ENCODE measurements at regions not wholly inside any gene's neighbourhood (a gene's known extent, or its start where the extent isn't known, plus 50 kb on each side); places are given as distances from the start of the nearest gene placed in this dataset.

GRCh38 chr1:14037101-14037847, 337.3 kb downstream of the PRDM2 start:
- DNase-seq (ENCODE audit: low spot score) = no peak

- no peak for DNase-seq (ENCODE audit: low spot score)
Observed at GRCh38 chr1:14039582-14040430, 339.8 kb downstream of the PRDM2 start.

- DNase-seq (ENCODE audit: low spot score) = no peak
Observed at GRCh38 chr1:14049965-14050364, 350.0 kb downstream of the PRDM2 start.

GRCh38 chr1:14055442-14056223, 355.6 kb downstream of the PRDM2 start:
- DNase-seq (ENCODE audit: low spot score) = no peak

- DNase-seq (ENCODE audit: low spot score) = no peak
Observed at GRCh38 chr1:14057640-14058039, 357.7 kb downstream of the PRDM2 start.

GRCh38 chr1:14061204-14061603, 361.2 kb downstream of the PRDM2 start:
- no peak for DNase-seq (ENCODE audit: low spot score)

- DNase-seq (ENCODE audit: low spot score) = no peak
Observed at GRCh38 chr1:14061722-14062121, 361.7 kb downstream of the PRDM2 start.

GRCh38 chr1:14062669-14063068, 362.7 kb downstream of the PRDM2 start:
- DNase-seq (ENCODE audit: low spot score) = no peak

- DNase-seq (ENCODE audit: low spot score) = no peak
Observed at GRCh38 chr1:14064649-14065442, 364.9 kb downstream of the PRDM2 start.

GRCh38 chr1:14065486-14065885, 365.5 kb downstream of the PRDM2 start:
- no peak for DNase-seq (ENCODE audit: low spot score)

- no peak for DNase-seq (ENCODE audit: low spot score)
Observed at GRCh38 chr1:14067036-14067435, 367.0 kb downstream of the PRDM2 start.

GRCh38 chr1:14067711-14068110, 367.7 kb downstream of the PRDM2 start:
- no peak for DNase-seq (ENCODE audit: low spot score)

GRCh38 chr1:14071581-14071980, 371.6 kb downstream of the PRDM2 start:
- DNase-seq (ENCODE audit: low spot score) = no peak

- DNase-seq (ENCODE audit: low spot score) = no peak
Observed at GRCh38 chr1:14080653-14081052, 380.7 kb downstream of the PRDM2 start.

GRCh38 chr1:14082331-14082730, 382.3 kb downstream of the PRDM2 start:
- no peak for DNase-seq (ENCODE audit: low spot score)

- no peak for DNase-seq (ENCODE audit: low spot score)
Observed at GRCh38 chr1:14083277-14083676, 383.3 kb downstream of the PRDM2 start.

- DNase-seq (ENCODE audit: low spot score) = no peak
Observed at GRCh38 chr1:14083706-14084105, 383.7 kb downstream of the PRDM2 start.

GRCh38 chr1:14090062-14090461, 390.1 kb downstream of the PRDM2 start:
- no peak for DNase-seq (ENCODE audit: low spot score)

- no peak for DNase-seq (ENCODE audit: low spot score)
Observed at GRCh38 chr1:14090531-14090930, 390.5 kb downstream of the PRDM2 start.

- peak; percentile 22 for DNase-seq (ENCODE audit: low spot score)
Observed at GRCh38 chr1:14094611-14095400, 394.8 kb downstream of the PRDM2 start.
